ENCODE measurements at regions not wholly inside any gene's neighbourhood (a gene's known extent, or its start where the extent isn't known, plus 50 kb on each side); places are given as distances from the start of the nearest gene placed in this dataset.

- Histone ChIP-seq H3K36me3 (no peaks in the 10 kb centered on the region), H3K9me3 (no peaks in the 10 kb centered on the region), H3K4me3 (no peak overlapping the region), H3K27me3 (no peaks in the 10 kb centered on the region), H3K27ac (peak overlapping the region in 3 of 4 donors; percentile 46 to 76 (median 66)), H3K4me1 (peaks cover 8 to 48% (median 9%) of the 10 kb centered on the region in 3 donors)
- no peak for DNase-seq
- intact Hi-C loops (cut with DNase I): loop anchor here (10.0 kb wide), 1 partner anchor 1285 kb away; no protein-coding TSS in a partner anchor
- 89 to 93% methylated on average over 2 of the region's 2 CpGs for WGBS, 2 donors
- no peak for TF ChIP-seq POLR2A (IDR thresholded peaks at IDR 0.05)
- TF ChIP-seq CTCF (IDR thresholded peaks at IDR 0.05): no peak
These were observed 96.0 kb downstream of the ACTL7B start for GRCh38 chr9:108759835-108760234.

- Histone ChIP-seq H3K36me3 (no peaks in the 10 kb centered on the region), H3K4me3 (no peak overlapping the region), H3K27me3 (no peaks in the 10 kb centered on the region), H3K4me1 (peaks cover 8 to 48% (median 9%) of the 10 kb centered on the region in 3 donors), H3K9me3 (no peaks in the 10 kb centered on the region), H3K27ac (peak overlapping the region; percentile 46 to 76 (median 58))
- TF ChIP-seq POLR2A (IDR thresholded peaks at IDR 0.05) (no peak), CTCF (IDR thresholded peaks at IDR 0.05) (no peak)
- WGBS, 2 donors: 72 to 73% methylated on average over 2 of the region's 3 CpGs
- no peak for DNase-seq
- intact Hi-C loops (cut with DNase I): loop anchor here (10.0 kb wide), 1 partner anchor 1285 kb away; no protein-coding TSS in a partner anchor
These were observed 96.4 kb downstream of the ACTL7B start for GRCh38 chr9:108759399-108759798.

GRCh38 chr9:108756746-108757490, 98.9 kb downstream of the ACTL7B start:
- Histone ChIP-seq H3K36me3 (no peaks in the 10 kb centered on the region), H3K4me3 (no peak overlapping the region), H3K9me3 (no peaks in the 10 kb centered on the region), H3K27me3 (no peaks in the 10 kb centered on the region), H3K27ac (peak overlapping the region in 3 of 4 donors; percentile 43 to 76 (median 59)), H3K4me1 (peaks cover 8 to 45% (median 9%) of the 10 kb centered on the region in 3 donors)
- 31 to 42% methylated on average over 3 of the region's 3 CpGs for WGBS, 2 donors
- intact Hi-C loops (cut with DNase I): loop anchor here (10.0 kb wide), 1 partner anchor 1282 kb away; no protein-coding TSS in a partner anchor
- TF ChIP-seq CTCF (IDR thresholded peaks at IDR 0.05) (peak in 4 of 6 experiments; percentile 11 to 59 (median 41)), POLR2A (IDR thresholded peaks at IDR 0.05) (no peak)
- DNase-seq: no peak

GRCh38 chr9:108755979-108756378, 99.8 kb downstream of the ACTL7B start:
- Histone ChIP-seq H3K27ac (no peak overlapping the region), H3K27me3 (no peaks in the 10 kb centered on the region), H3K4me3 (no peak overlapping the region), H3K4me1 (peaks cover 2 to 36% (median 8%) of the 10 kb centered on the region in 3 donors), H3K9me3 (no peaks in the 10 kb centered on the region), H3K36me3 (no peaks in the 10 kb centered on the region)
- no peak for TF ChIP-seq POLR2A (IDR thresholded peaks at IDR 0.05)
- no peak for TF ChIP-seq CTCF (IDR thresholded peaks at IDR 0.05)
- 82 to 86% methylated on average over 3 of the region's 3 CpGs for WGBS, 2 donors
- intact Hi-C loops (cut with DNase I): loop anchor here (10.0 kb wide), 1 partner anchor 1281 kb away; no protein-coding TSS in a partner anchor
- DNase-seq: no peak

GRCh38 chr9:108751369-108751768, 104.4 kb downstream of the ACTL7B start:
- no peaks in the 10 kb centered on the region for H3K27me3 ChIP-seq
- intact Hi-C loops (cut with DNase I): loop anchor here (10.0 kb wide), 1 partner anchor 1277 kb away; no protein-coding TSS in a partner anchor
- DNase-seq: no peak
- TF ChIP-seq POLR2A (IDR thresholded peaks at IDR 0.05) (no peak), CTCF (IDR thresholded peaks at IDR 0.05) (no peak)
- H3K36me3 ChIP-seq: no peaks in the 10 kb centered on the region
- peaks cover 0 to 6% (median 0%) of the 10 kb centered on the region in 3 donors for H3K4me1 ChIP-seq
- no peak overlapping the region for H3K4me3 ChIP-seq
- H3K27ac ChIP-seq: no peak overlapping the region
- H3K9me3 ChIP-seq: no peaks in the 10 kb centered on the region
